GM12878 (cell line): ENCODE measurements at regions not wholly inside any gene's neighbourhood (a gene's known extent, or its start where the extent isn't known, plus 50 kb on each side); places are given as distances from the start of the nearest gene placed in this dataset.

Source experiments
- CEBPZ ChIP-seq: fragments of 150-350 bp; IDR thresholded peaks from 2 replicates; pipeline ENCODE4 v1.6.1; 2016; ENCODE audit warnings: low read depth, low read length
- CREB1 ChIP-seq: IDR thresholded peaks from 2 replicates; pipeline ENCODE4 v1.6.1; 2012; ENCODE audit warnings: low read depth, mild to moderate bottlenecking, inconsistent platforms
- EZH2 ChIP-seq: IDR thresholded peaks from 2 replicates; pipeline ENCODE4 v1.6.1; 2012; ENCODE audit warnings: low read depth, mild to moderate bottlenecking, control low read depth, inconsistent platforms, low read length, borderline replicate concordance; ENCODE audit not compliant: control insufficient read depth
- KDM1A ChIP-seq: fragments of 200-600 bp; sonication (generic); IDR thresholded peaks from 2 replicates; pipeline ENCODE4 v1.6.1; 2016; ENCODE audit warnings: borderline replicate concordance
- PAX8 ChIP-seq: fragments of 450-650 bp; IDR thresholded peaks from 2 replicates; pipeline ENCODE4 v1.6.1; 2017; ENCODE audit warnings: mild to moderate bottlenecking, moderate library complexity
- POLR2A ChIP-seq: IDR thresholded peaks from 2 replicates; pipeline ENCODE4 v1.6.1; 2011; ENCODE audit warnings: low read depth, mild to moderate bottlenecking, low read length
- TCF12 ChIP-seq: IDR thresholded peaks from 2 replicates; pipeline ENCODE4 v1.6.1; 2011; ENCODE audit warnings: low read depth, mild to moderate bottlenecking, low read length
- TF ChIP-seq, protein P1 (sequence below), 3 experiments: IDR thresholded peaks in 2 of 3; conservative IDR thresholded peaks in 1 of 3; 2 replicates each; pipeline ENCODE4 v1.5.1; 2011; ENCODE audit warnings: low read depth in 3 of 3, low read length in 3 of 3, mild to moderate bottlenecking in 3 of 3, control low read depth in 2 of 3, moderate library complexity in 2 of 3, inconsistent platforms in 1 of 3, mixed read lengths in 1 of 3; ENCODE audit not compliant: control insufficient read depth in 2 of 3, insufficient read depth in 1 of 3; ENCODE audit errors: extremely low read depth in 1 of 3

GRCh38 chr2:188003800-188004199, 287.9 kb upstream of the GULP1 start:
- no peak for TF ChIP-seq EZH2
- TF ChIP-seq CREB1: no peak
- no peak for TF ChIP-seq POLR2A
- TF ChIP-seq, protein P1, sequence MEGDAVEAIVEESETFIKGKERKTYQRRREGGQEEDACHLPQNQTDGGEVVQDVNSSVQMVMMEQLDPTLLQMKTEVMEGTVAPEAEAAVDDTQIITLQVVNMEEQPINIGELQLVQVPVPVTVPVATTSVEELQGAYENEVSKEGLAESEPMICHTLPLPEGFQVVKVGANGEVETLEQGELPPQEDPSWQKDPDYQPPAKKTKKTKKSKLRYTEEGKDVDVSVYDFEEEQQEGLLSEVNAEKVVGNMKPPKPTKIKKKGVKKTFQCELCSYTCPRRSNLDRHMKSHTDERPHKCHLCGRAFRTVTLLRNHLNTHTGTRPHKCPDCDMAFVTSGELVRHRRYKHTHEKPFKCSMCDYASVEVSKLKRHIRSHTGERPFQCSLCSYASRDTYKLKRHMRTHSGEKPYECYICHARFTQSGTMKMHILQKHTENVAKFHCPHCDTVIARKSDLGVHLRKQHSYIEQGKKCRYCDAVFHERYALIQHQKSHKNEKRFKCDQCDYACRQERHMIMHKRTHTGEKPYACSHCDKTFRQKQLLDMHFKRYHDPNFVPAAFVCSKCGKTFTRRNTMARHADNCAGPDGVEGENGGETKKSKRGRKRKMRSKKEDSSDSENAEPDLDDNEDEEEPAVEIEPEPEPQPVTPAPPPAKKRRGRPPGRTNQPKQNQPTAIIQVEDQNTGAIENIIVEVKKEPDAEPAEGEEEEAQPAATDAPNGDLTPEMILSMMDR (IDR thresholded peaks at IDR 0.05 in 2 of 3, conservative IDR thresholded peaks at IDR 0.05 in 1 of 3; ENCODE audit: control insufficient read depth in 2 of 3, extremely low read depth in 1 of 3, insufficient read depth in 1 of 3, low read depth in 3 of 3, low read length in 3 of 3): no peak
- TF ChIP-seq KDM1A: no peak
- TF ChIP-seq PAX8: no peak
- no peak for TF ChIP-seq TCF12
- TF ChIP-seq CEBPZ: no peak
